H9 (cell line): ENCODE measurements at regions not wholly inside any gene's neighbourhood (a gene's known extent, or its start where the extent isn't known, plus 50 kb on each side); places are given as distances from the start of the nearest gene placed in this dataset.

Experiments used
- DNase-seq: peaks from one replicate; pipeline ENCODE4 v3.0.0-alpha.2; 2017
- H2AFZ ChIP-seq: one replicate; pipeline ENCODE4 v1.6.1; 2013; ENCODE audit warnings: mild to moderate bottlenecking, low read length, control low read depth, moderate library complexity
- H2AK5ac ChIP-seq: 2 replicates; pipeline ENCODE4 v1.6.1; 2013; ENCODE audit warnings: low read length, control low read depth, mixed read lengths; ENCODE audit not compliant: insufficient read length
- H2BK120ac ChIP-seq: one replicate; pipeline ENCODE4 v1.6.1; 2013; ENCODE audit warnings: low read depth, mild to moderate bottlenecking, low read length, control low read depth, inconsistent platforms; ENCODE audit not compliant: poor library complexity, severe bottlenecking
- H2BK12ac ChIP-seq: 2 replicates; pipeline ENCODE4 v1.6.1; 2013; ENCODE audit warnings: low read length, control low read depth, mixed read lengths, low read depth; ENCODE audit not compliant: insufficient read length
- H2BK15ac ChIP-seq: 2 replicates; pipeline ENCODE4 v1.6.1; 2013; ENCODE audit warnings: low read depth, low read length, control low read depth
- H2BK20ac ChIP-seq: one replicate; pipeline ENCODE4 v1.6.1; 2013; ENCODE audit warnings: low read depth, mild to moderate bottlenecking, low read length, control low read depth, inconsistent platforms; ENCODE audit not compliant: poor library complexity, severe bottlenecking
- H2BK5ac ChIP-seq: 2 replicates; pipeline ENCODE4 v1.6.1; 2013; ENCODE audit warnings: low read length, control low read depth, mixed read lengths; ENCODE audit not compliant: insufficient read length
- H3K14ac ChIP-seq: 2 replicates; pipeline ENCODE4 v1.6.1; 2013; ENCODE audit warnings: low read length, control low read depth; ENCODE audit not compliant: insufficient read depth
- H3K18ac ChIP-seq: 2 replicates; pipeline ENCODE4 v1.6.1; 2013; ENCODE audit warnings: low read depth, mild to moderate bottlenecking, mixed read lengths, low read length, control low read depth; ENCODE audit not compliant: insufficient read length
- H3K23ac ChIP-seq: 2 replicates; pipeline ENCODE4 v1.6.1; 2013; ENCODE audit warnings: low read length, control low read depth, mixed read lengths, low read depth; ENCODE audit not compliant: insufficient read length
- H3K23me2 ChIP-seq: 2 replicates; pipeline ENCODE4 v1.6.1; 2013; ENCODE audit warnings: low read depth, mild to moderate bottlenecking, mixed read lengths, low read length, control low read depth; ENCODE audit not compliant: insufficient read length, poor library complexity, severe bottlenecking
- H3K27ac ChIP-seq: 2 replicates; pipeline ENCODE4 v1.5.1; 2013; ENCODE audit warnings: low read length, control low read depth, mixed read lengths, low read depth; ENCODE audit not compliant: insufficient read length
- H3K27me3 ChIP-seq: 2 replicates; pipeline ENCODE4 v1.6.1; 2013; ENCODE audit warnings: low read length, control low read depth, inconsistent platforms; ENCODE audit not compliant: insufficient read depth
- H3K4ac ChIP-seq: 2 replicates; pipeline ENCODE4 v1.6.1; 2013; ENCODE audit warnings: low read depth, mild to moderate bottlenecking, control low read depth, inconsistent platforms, low read length, moderate library complexity
- H3K4me1 ChIP-seq: 2 replicates; pipeline ENCODE4 v1.6.1; 2013; ENCODE audit warnings: low read length, control low read depth, inconsistent platforms; ENCODE audit not compliant: insufficient read depth
- H3K4me2 ChIP-seq: 2 replicates; pipeline ENCODE4 v1.6.1; 2013; ENCODE audit warnings: low read length, control low read depth, mixed read lengths; ENCODE audit not compliant: insufficient read length, insufficient read depth
- H3K56ac ChIP-seq: 2 replicates; pipeline ENCODE4 v1.6.1; 2013; ENCODE audit warnings: low read depth, mild to moderate bottlenecking, mixed read lengths, low read length, control low read depth; ENCODE audit not compliant: insufficient read length
- H3K79me1 ChIP-seq: 2 replicates; pipeline ENCODE4 v1.6.1; 2013; ENCODE audit warnings: low read depth, mild to moderate bottlenecking, moderate library complexity, low read length, control low read depth, inconsistent platforms; ENCODE audit not compliant: insufficient read depth, poor library complexity, severe bottlenecking
- H3K79me2 ChIP-seq: 2 replicates; pipeline ENCODE4 v1.6.1; 2013; ENCODE audit warnings: low read length, control low read depth, inconsistent platforms; ENCODE audit not compliant: insufficient read depth
- H3K9ac ChIP-seq: 2 replicates; pipeline ENCODE4 v1.6.1; 2013; ENCODE audit warnings: low read length, control low read depth, mixed read lengths; ENCODE audit not compliant: insufficient read length; ENCODE audit errors: extremely low read depth
- H3K9me3 ChIP-seq: one replicate; pipeline ENCODE4 v1.6.1; 2013; ENCODE audit warnings: low read depth, low read length, inconsistent platforms; ENCODE audit not compliant: control insufficient read depth
- H3T11ph ChIP-seq: one replicate; pipeline ENCODE4 v1.6.1; 2013; ENCODE audit warnings: mild to moderate bottlenecking, low read length, control low read depth, inconsistent platforms
- H4K20me1 ChIP-seq: one replicate; pipeline ENCODE4 v1.6.1; 2013; ENCODE audit not compliant: control insufficient read depth, insufficient read length, insufficient read depth
- H4K5ac ChIP-seq: 2 replicates; pipeline ENCODE4 v1.6.1; 2013; ENCODE audit warnings: low read depth, mild to moderate bottlenecking, mixed read lengths, low read length, control low read depth; ENCODE audit not compliant: insufficient read length
- H4K8ac ChIP-seq: replicated peaks from 2 replicates; pipeline ENCODE4 v1.6.1; 2013; ENCODE audit warnings: low read length, control low read depth, mixed read lengths, low read depth; ENCODE audit not compliant: insufficient read length
- H4K91ac ChIP-seq: 2 replicates; pipeline ENCODE4 v1.6.1; 2013; ENCODE audit warnings: low read depth, mild to moderate bottlenecking, moderate library complexity, mixed read lengths, low read length, control low read depth; ENCODE audit not compliant: insufficient read length
- H3K27ac Mint-ChIP-seq, 3 experiments: 2 replicates in 2 of 3; 3 replicates in 1 of 3; pipeline ENCODE4 v1.8.0; 2020 to 2021; ENCODE audit warnings: mixed read lengths in 3 of 3, mild to moderate bottlenecking in 1 of 3, moderate library complexity in 1 of 3
- H3K27me3 Mint-ChIP-seq: 2 replicates; pipeline ENCODE4 v1.8.0; 2021; ENCODE audit warnings: low read depth, mild to moderate bottlenecking, moderate library complexity, mixed read lengths
- H3K36me3 Mint-ChIP-seq, 3 experiments: 2 replicates in 2 of 3; 3 replicates in 1 of 3; pipeline ENCODE4 v1.8.0; 2020 to 2021; ENCODE audit warnings: low read depth in 3 of 3, mixed read lengths in 3 of 3; ENCODE audit not compliant: insufficient read depth in 1 of 3
- H3K4me1 Mint-ChIP-seq, 2 experiments: 2 replicates each; pipeline ENCODE4 v1.8.0; 2020; ENCODE audit warnings: mixed read lengths in 2 of 2
- H3K4me3 Mint-ChIP-seq, 2 experiments: 2 replicates in 1 of 2; 3 replicates in 1 of 2; pipeline ENCODE4 v1.8.0; 2020 to 2021; ENCODE audit warnings: mild to moderate bottlenecking in 2 of 2, mixed read lengths in 2 of 2, moderate library complexity in 1 of 2
- H3K9me3 Mint-ChIP-seq, 2 experiments: 2 replicates in 1 of 2; 3 replicates in 1 of 2; pipeline ENCODE4 v1.8.0; 2020; ENCODE audit warnings: mild to moderate bottlenecking in 2 of 2, mixed read lengths in 2 of 2, moderate library complexity in 1 of 2
- CTCF ChIP-seq: fragments of 200-600 bp; sonication (generic); conservative IDR thresholded peaks from 3 replicates; pipeline ENCODE4 v1.8.0; 2021; ENCODE audit warnings: antibody characterized with exemption, mild to moderate bottlenecking
- WGBS: extraction: QIAGEN DNeasy Blood & Tissue Kit; methylation state at CpG from one replicate; pipeline ENCODE4 v1.1.7; 2013; ENCODE audit warnings: missing lambda C conversion rate, low lambda C conversion rate, mixed read lengths; ENCODE audit not compliant: insufficient read length; ENCODE audit errors: extremely low coverage; 5-methylcytosine and 5-hydroxymethylcytosine counted together

- no peak overlapping the region; a peak in 1 of 7 replicates for H3K27ac Mint-ChIP-seq
- no peak overlapping the region for H3K27ac ChIP-seq
Observed at GRCh38 chr11:45057938-45058646, 88.3 kb upstream of the PRDM11 start.

More at GRCh38 chr11:45057938-45058646, 88.3 kb upstream of the PRDM11 start:
- no peak overlapping the region for H4K8ac ChIP-seq
- H2AK5ac ChIP-seq = no peak overlapping the region
- no CpG with 5 or more reads among the region's 5 CpGs for WGBS
- Mint-ChIP-seq H3K9me3 (peaks cover 3% of the 10 kb centered on the region in 2 experiments; a peak in 2 of 5 replicates), H3K4me1 (peaks cover 27 to 43% of the 10 kb centered on the region in 2 experiments), H3K4me3 (no peak overlapping the region; a peak in 1 of 5 replicates), H3K27me3 (no peaks in the 10 kb centered on the region; the same call in none of the 2 replicates), H3K36me3 (peaks cover 0 to 4% (median 2%) of the 10 kb centered on the region in 3 experiments; a peak in 2 of 7 replicates)
- no peak overlapping the region for H3K9ac ChIP-seq
- no peaks in the 10 kb centered on the region for H3K79me2 ChIP-seq
- no peak overlapping the region for H3K18ac ChIP-seq
- no peak overlapping the region for H4K91ac ChIP-seq
- no peak overlapping the region for H3K14ac ChIP-seq
- no peaks in the 10 kb centered on the region; the same call in 1 of the 2 replicates for H3K4me1 ChIP-seq
- no peak for DNase-seq
- no peak overlapping the region for H3K4ac ChIP-seq
- H2BK15ac ChIP-seq = no peak overlapping the region
- no peak overlapping the region for H2BK20ac ChIP-seq
- no peaks in the 10 kb centered on the region for H4K20me1 ChIP-seq
- H3K79me1 ChIP-seq = no peaks in the 10 kb centered on the region
- H3K56ac ChIP-seq = no peak overlapping the region
- H3K27me3 ChIP-seq = no peaks in the 10 kb centered on the region
- H2BK12ac ChIP-seq = no peak overlapping the region
- no peak overlapping the region for H3K23ac ChIP-seq
- no peak overlapping the region for H3T11ph ChIP-seq
- no peaks in the 10 kb centered on the region for H3K9me3 ChIP-seq
- H4K5ac ChIP-seq = no peak overlapping the region
- no peaks in the 10 kb centered on the region for H3K23me2 ChIP-seq
- H3K4me2 ChIP-seq = no peak overlapping the region
- no peak overlapping the region for H2BK120ac ChIP-seq
- H2AFZ ChIP-seq = no peak overlapping the region
- no peak for TF ChIP-seq CTCF
- no peak overlapping the region for H2BK5ac ChIP-seq
